Gastroesophageal sphincter (tissue), 3 donors: ENCODE measurements at regions not wholly inside any gene's neighbourhood (a gene's known extent, or its start where the extent isn't known, plus 50 kb on each side); places are given as distances from the start of the nearest gene placed in this dataset.

Source experiments
- POLR2A ChIP-seq, 2 donors: fragments of 450-650 bp; IDR thresholded peaks; one replicate each; pipeline ENCODE4 v1.6.1; 2017; ENCODE audit warnings: antibody characterized with exemption in 2 of 2, mild to moderate bottlenecking in 2 of 2, moderate library complexity in 1 of 2
- POLR2AphosphoS5 ChIP-seq: sonication (generic); formaldehyde crosslinking; IDR thresholded peaks from one replicate; pipeline ENCODE4 v1.6.1; 2017; ENCODE audit warnings: antibody characterized with exemption
- TF ChIP-seq, protein P1 (sequence below), 4 experiments: fragments of 200-600 bp in 2 of 4; fragments of 450-650 bp in 2 of 4; sonication (generic) in 1 of 4; IDR thresholded peaks; one replicate each; pipeline ENCODE4 v1.5.1; 2017 to 2019; ENCODE audit warnings: antibody characterized with exemption in 4 of 4, mild to moderate bottlenecking in 2 of 4, moderate library complexity in 2 of 4

DNA sequence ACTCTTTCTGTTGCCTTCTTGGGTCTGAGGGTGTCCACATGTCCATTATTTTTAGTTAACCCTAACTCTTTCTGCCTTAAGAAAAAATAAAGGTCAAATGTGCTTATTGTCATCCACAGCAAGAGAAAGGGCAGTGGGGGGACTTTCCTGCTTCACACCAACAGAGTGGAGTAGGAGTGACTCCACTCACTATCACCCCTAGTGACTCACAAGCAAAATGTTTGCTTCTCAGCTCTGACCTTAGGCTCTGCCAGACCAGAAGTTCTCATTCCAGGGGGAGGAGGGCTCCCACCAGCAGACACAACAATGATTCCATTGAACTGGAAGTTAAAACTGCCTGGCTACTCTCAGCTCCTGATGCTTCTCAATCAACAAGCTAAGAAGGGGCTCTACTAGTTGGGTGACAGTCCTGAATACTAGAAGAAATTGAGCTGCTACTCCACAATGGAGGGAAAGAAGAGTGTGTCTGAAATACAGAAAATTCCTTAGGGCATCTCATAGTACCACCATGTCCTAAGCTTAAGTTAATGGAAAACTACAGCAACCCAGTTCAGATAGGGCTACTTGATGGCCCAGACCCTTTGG lies 83.9 kb upstream of the AFDN start:
- TF ChIP-seq, protein P1, sequence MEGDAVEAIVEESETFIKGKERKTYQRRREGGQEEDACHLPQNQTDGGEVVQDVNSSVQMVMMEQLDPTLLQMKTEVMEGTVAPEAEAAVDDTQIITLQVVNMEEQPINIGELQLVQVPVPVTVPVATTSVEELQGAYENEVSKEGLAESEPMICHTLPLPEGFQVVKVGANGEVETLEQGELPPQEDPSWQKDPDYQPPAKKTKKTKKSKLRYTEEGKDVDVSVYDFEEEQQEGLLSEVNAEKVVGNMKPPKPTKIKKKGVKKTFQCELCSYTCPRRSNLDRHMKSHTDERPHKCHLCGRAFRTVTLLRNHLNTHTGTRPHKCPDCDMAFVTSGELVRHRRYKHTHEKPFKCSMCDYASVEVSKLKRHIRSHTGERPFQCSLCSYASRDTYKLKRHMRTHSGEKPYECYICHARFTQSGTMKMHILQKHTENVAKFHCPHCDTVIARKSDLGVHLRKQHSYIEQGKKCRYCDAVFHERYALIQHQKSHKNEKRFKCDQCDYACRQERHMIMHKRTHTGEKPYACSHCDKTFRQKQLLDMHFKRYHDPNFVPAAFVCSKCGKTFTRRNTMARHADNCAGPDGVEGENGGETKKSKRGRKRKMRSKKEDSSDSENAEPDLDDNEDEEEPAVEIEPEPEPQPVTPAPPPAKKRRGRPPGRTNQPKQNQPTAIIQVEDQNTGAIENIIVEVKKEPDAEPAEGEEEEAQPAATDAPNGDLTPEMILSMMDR (IDR thresholded peaks at IDR 0.05): no peak
- TF ChIP-seq POLR2AphosphoS5 (no peak), POLR2A (IDR thresholded peaks at IDR 0.05) (no peak)
